ENCODE measurements at regions not wholly inside any gene's neighbourhood (a gene's known extent, or its start where the extent isn't known, plus 50 kb on each side); places are given as distances from the start of the nearest gene placed in this dataset.

GRCh38 chr20:12925863-12926793 is 82.6 kb upstream of the SPTLC3 start:
- TF ChIP-seq TCF4 (CRISPR knock-in tag; IDR thresholded peaks at IDR 0.05; ENCODE audit: borderline replicate concordance) (no peak), OSR1 (CRISPR knock-in tag; IDR thresholded peaks at IDR 0.05) (no peak), ZNF70 (CRISPR knock-in tag; IDR thresholded peaks at IDR 0.05) (no peak), TSHZ2 (CRISPR knock-in tag; IDR thresholded peaks at IDR 0.05) (no peak), PATZ1 (CRISPR knock-in tag; IDR thresholded peaks at IDR 0.05; ENCODE audit: borderline replicate concordance) (no peak)
